HepG2 (cell line): ENCODE measurements at regions not wholly inside any gene's neighbourhood (a gene's known extent, or its start where the extent isn't known, plus 50 kb on each side); places are given as distances from the start of the nearest gene placed in this dataset.

Experiments
- ATAC-seq: fragments of 200-7000 bp; cut with Tn5 transposase; 3 replicates; pipeline ENCODE4 v1.9.1; 2020; ENCODE audit warnings: mild to moderate bottlenecking, moderate library complexity
- BruUV-seq: library from RNA; stranded (reverse); fragments of 400-500 nt; replicated peaks from 2 replicates; lab custom pipeline; 2021; lab: Mats Ljungman, UMichigan
- CTCF ChIA-PET: fragments of 300-600 bp; formaldehyde crosslinking; extraction: SDS; loops from one replicate; lab custom pipeline; 2021; ENCODE audit warnings: low total read pairs, inconsistent platforms, low intra/inter-chr PET ratio; lab: Yijun Ruan, JAX
- POLR2A ChIA-PET: fragments of 350-600 bp; sonication (Branson Sonifier 250); formaldehyde crosslinking; loops from one replicate; lab custom pipeline; 2020; ENCODE audit warnings: antibody characterized with exemption, inconsistent platforms; lab: Yijun Ruan, JAX
- DNase-seq: peaks from one replicate; pipeline ENCODE4 v3.0.0-alpha.2; 2015; ENCODE audit warnings: low spot score
- FAIRE-seq: peaks from 3 replicates; lab custom pipeline; 2011; peaks lifted over from hg19 to GRCh38; lab: Jason Lieb, UNC
- H2AFZ ChIP-seq: one replicate; pipeline ENCODE4 v1.6.1; 2011; ENCODE audit warnings: low read length, inconsistent platforms
- H3K27ac ChIP-seq: fragments of 300-600 bp; 3 replicates; pipeline ENCODE4 v1.8.0; 2011; ENCODE audit warnings: mixed run types, mild to moderate bottlenecking, mixed read lengths, low read length, inconsistent platforms; ENCODE audit not compliant: insufficient read depth; ENCODE audit errors: extremely low read length
- H3K27me3 ChIP-seq, 2 experiments: fragments of 200-600 bp in 1 of 2; 2 replicates in 1 of 2; 3 replicates in 1 of 2; pipeline versions ENCODE4 v1.6.0 to v1.8.0; 2011; ENCODE audit warnings: low read length in 2 of 2, mild to moderate bottlenecking in 2 of 2, moderate library complexity in 2 of 2, inconsistent platforms in 1 of 2; ENCODE audit not compliant: insufficient read depth in 2 of 2, control insufficient read depth in 1 of 2
- H3K36me3 ChIP-seq, 2 experiments: fragments of 200-600 bp in 1 of 2; replicated peaks in 1 of 2; 2 replicates in 1 of 2; 3 replicates in 1 of 2; pipeline versions ENCODE4 v1.5.1 to v1.8.0; 2011; ENCODE audit warnings: low read length in 2 of 2, inconsistent platforms in 1 of 2; ENCODE audit not compliant: insufficient read depth in 2 of 2, control insufficient read depth in 1 of 2
- H3K4me1 ChIP-seq: 2 replicates; pipeline ENCODE4 v1.5.1; 2012; ENCODE audit warnings: low read length, inconsistent platforms; ENCODE audit not compliant: insufficient read depth
- H3K4me2 ChIP-seq: 2 replicates; pipeline ENCODE4 v1.6.0; 2011; ENCODE audit warnings: low read depth, low read length, inconsistent platforms
- H3K4me3 ChIP-seq, 3 experiments: fragments of 200-600 bp in 1 of 3; sonication (generic), shearing (Covaris generic) in 1 of 3; replicated peaks in 1 of 3; 2 replicates each; pipeline ENCODE4 v1.5.1; 2011 to 2016; ENCODE audit warnings: low read length in 3 of 3, inconsistent platforms in 2 of 3, low read depth in 2 of 3, mild to moderate bottlenecking in 2 of 3, control low read depth in 1 of 3, mixed read lengths in 1 of 3; ENCODE audit not compliant: insufficient read depth in 1 of 3
- H3K79me2 ChIP-seq: one replicate; pipeline ENCODE4 v1.6.1; 2011; ENCODE audit warnings: low read length, inconsistent platforms; ENCODE audit not compliant: insufficient read depth
- H3K9ac ChIP-seq: 2 replicates; pipeline ENCODE4 v1.6.0; 2011; ENCODE audit warnings: mild to moderate bottlenecking, low read depth, low read length, inconsistent platforms; ENCODE audit not compliant: insufficient read depth
- H3K9me3 ChIP-seq: 2 replicates; pipeline ENCODE4 v1.5.1; 2012; ENCODE audit warnings: mild to moderate bottlenecking, low read length
- H4K20me1 ChIP-seq: 2 replicates; pipeline ENCODE4 v1.6.0; 2011; ENCODE audit warnings: inconsistent platforms, mild to moderate bottlenecking, low read length, moderate library complexity; ENCODE audit not compliant: insufficient read depth
- CCDC6 ChIP-seq: sonication (generic); formaldehyde crosslinking; IDR thresholded peaks from 2 replicates; pipeline ENCODE4 v1.8.1; 2022; ENCODE audit warnings: mild to moderate bottlenecking, missing genetic modification reagents, moderate library complexity
- DMAP1 ChIP-seq: IDR thresholded peaks from 2 replicates; pipeline ENCODE4 v1.6.1; 2016
- FOXA1 ChIP-seq, 2 experiments: fragments of 450-650 bp in 1 of 2; sonication (generic) in 1 of 2; formaldehyde crosslinking in 1 of 2; IDR thresholded peaks; 2 replicates each; pipeline versions ENCODE4 v1.4.0 to v1.6.1; 2016 to 2020; ENCODE audit warnings: missing genetic modification reagents in 1 of 2
- HOXA5 ChIP-seq: sonication (generic); formaldehyde crosslinking; IDR thresholded peaks from 2 replicates; pipeline ENCODE4 v1.4.0; 2020; ENCODE audit warnings: missing genetic modification reagents
- HOXA7 ChIP-seq: sonication (generic); formaldehyde crosslinking; IDR thresholded peaks from 2 replicates; pipeline ENCODE4 v1.8.1; 2022; ENCODE audit warnings: mild to moderate bottlenecking, missing genetic modification reagents, moderate library complexity
- KDM3A ChIP-seq: IDR thresholded peaks from 2 replicates; pipeline ENCODE4 v1.6.1; 2018; ENCODE audit warnings: low read depth, missing compliant biosample characterization
- NFKB2 ChIP-seq: sonication (generic); formaldehyde crosslinking; IDR thresholded peaks from 2 replicates; pipeline ENCODE4 v1.4.0; 2020; ENCODE audit warnings: missing genetic modification reagents, borderline replicate concordance
- PCBP1 ChIP-seq: fragments of 200-400 bp; formaldehyde crosslinking; IDR thresholded peaks from 2 replicates; pipeline ENCODE4 v1.6.1; 2017; ENCODE audit warnings: mild to moderate bottlenecking, low read depth, low read length, borderline replicate concordance
- RAD51 ChIP-seq: fragments of 450-650 bp; IDR thresholded peaks from 2 replicates; pipeline ENCODE4 v1.6.1; 2016; ENCODE audit warnings: borderline replicate concordance
- SAFB2 ChIP-seq: sonication (generic); formaldehyde crosslinking; IDR thresholded peaks from 2 replicates; pipeline ENCODE4 v1.5.1; 2020; ENCODE audit warnings: missing genetic modification reagents, low read depth, mild to moderate bottlenecking, borderline replicate concordance
- SMAD3 ChIP-seq: sonication (generic); formaldehyde crosslinking; IDR thresholded peaks from 2 replicates; pipeline ENCODE4 v1.4.0; 2020; ENCODE audit warnings: missing genetic modification reagents
- SNAPC2 ChIP-seq: sonication (generic); formaldehyde crosslinking; IDR thresholded peaks from 2 replicates; pipeline ENCODE4 v1.8.1; 2022; ENCODE audit warnings: mild to moderate bottlenecking, missing genetic modification reagents
- TFE3 ChIP-seq: IDR thresholded peaks from 2 replicates; pipeline ENCODE4 v1.6.1; 2016
- XBP1 ChIP-seq: sonication (generic); formaldehyde crosslinking; IDR thresholded peaks from 2 replicates; pipeline ENCODE4 v1.5.0; 2020; ENCODE audit warnings: missing genetic modification reagents
- ZFX ChIP-seq: sonication (generic); formaldehyde crosslinking; IDR thresholded peaks from 2 replicates; pipeline ENCODE4 v1.4.0; 2020; ENCODE audit warnings: mild to moderate bottlenecking, low read depth, missing genetic modification reagents, moderate library complexity
- ZMYM4 ChIP-seq: sonication (generic); formaldehyde crosslinking; IDR thresholded peaks from 2 replicates; pipeline ENCODE4 v1.8.1; 2023; ENCODE audit warnings: mild to moderate bottlenecking, missing genetic modification reagents
- ZNF101 ChIP-seq: sonication (generic); formaldehyde crosslinking; IDR thresholded peaks from 2 replicates; pipeline ENCODE4 v1.4.0; 2020; ENCODE audit warnings: mild to moderate bottlenecking, low read depth, missing genetic modification reagents, borderline replicate concordance
- ZNF234 ChIP-seq: sonication (generic); formaldehyde crosslinking; conservative IDR thresholded peaks from 2 replicates; pipeline ENCODE4 v1.5.1; 2020; ENCODE audit warnings: mild to moderate bottlenecking, missing genetic modification reagents
- ZNF256 ChIP-seq: sonication (generic); formaldehyde crosslinking; conservative IDR thresholded peaks from 2 replicates; pipeline ENCODE4 v1.4.0; 2020; ENCODE audit warnings: missing genetic modification reagents
- ZNF329 ChIP-seq: sonication (generic); formaldehyde crosslinking; IDR thresholded peaks from 2 replicates; pipeline ENCODE4 v1.9.0; 2021; ENCODE audit warnings: low read depth, mild to moderate bottlenecking, missing genetic modification reagents
- WGBS: methylation state at CpG from one replicate; pipeline ENCODE4 v1.1.6; 2017; ENCODE audit warnings: low lambda C conversion rate; 5-methylcytosine and 5-hydroxymethylcytosine counted together
- in situ Hi-C: cut with HindIII; loops from 2 replicates; pipeline ENCODE4 v1.10.0; 2017; ENCODE audit warnings: low pct_unique_long_range_greater_than_20kb; ENCODE audit not compliant: extremely low pct_ligation_motif_present
- intact Hi-C: fragments of 100-400 bp; cut with micrococcal nuclease; formaldehyde crosslinking; loops from one replicate; pipeline ENCODE4 v1.10.0; 2022; ENCODE audit not compliant: unreplicated experiment
- TF ChIP-seq, protein P1 (sequence below): sonication (generic); formaldehyde crosslinking; IDR thresholded peaks from 2 replicates; pipeline ENCODE4 v1.5.1; 2020; ENCODE audit warnings: mild to moderate bottlenecking, missing genetic modification reagents, borderline replicate concordance

- no peaks in the 10 kb centered on the region for H3K36me3 ChIP-seq
- intact Hi-C loops, result no loop called here
Observed at GRCh38 chr5:24735284-24735683, 90.5 kb upstream of the CDH10 start.

DNA sequence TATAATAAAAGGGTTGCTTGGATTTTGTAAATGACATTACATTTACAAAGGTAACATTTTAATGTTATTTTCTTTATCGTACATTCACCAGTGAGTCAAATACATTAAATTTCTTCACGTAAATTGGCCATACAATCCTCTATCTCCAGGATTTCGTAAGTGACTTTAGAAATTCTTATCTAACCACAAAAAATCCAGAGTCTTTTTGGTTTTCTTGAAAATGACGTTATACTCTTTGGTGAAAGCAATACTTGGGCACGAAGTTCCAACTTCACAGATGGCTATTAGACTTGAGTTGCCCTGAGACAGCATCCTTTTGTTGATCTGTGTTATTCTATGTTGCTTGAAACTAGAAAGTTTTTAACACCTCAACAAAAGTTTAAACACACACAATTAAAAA is 87.4 kb upstream of the CDH10 start:
- H4K20me1 ChIP-seq, result no peaks in the 10 kb centered on the region
- H3K27me3 ChIP-seq, result no peaks in the 10 kb centered on the region
- 3% methylated on average over 5 of the region's 5 CpGs for WGBS
- no peak for DNase-seq
- no peak overlapping the region for H3K4me2 ChIP-seq
- ATAC-seq, result no peak
- in situ Hi-C loops, result no loop called here
- POLR2A ChIA-PET, result no interaction called here
- no peaks in the 10 kb centered on the region for H3K36me3 ChIP-seq
- intact Hi-C loops, result no loop called here
- H3K9me3 ChIP-seq, result peaks cover 32% of the 10 kb centered on the region
- no TSS peak for BruUV-seq
- no peak overlapping the region for H2AFZ ChIP-seq
- no peak for FAIRE-seq
- CTCF ChIA-PET, result no interaction called here
- no peak overlapping the region for H3K27ac ChIP-seq
- no peaks in the 10 kb centered on the region for H3K79me2 ChIP-seq
- no peaks in the 10 kb centered on the region for H3K4me1 ChIP-seq
- H3K4me3 ChIP-seq, result no peak overlapping the region
- H3K9ac ChIP-seq, result no peak overlapping the region
- no peak for TF ChIP-seq SNAPC2
- no peak for TF ChIP-seq SAFB2
- no peak for TF ChIP-seq ZMYM4 (CRISPR knock-in tag)
- no peak for TF ChIP-seq HOXA7 (CRISPR knock-in tag)
- no peak for TF ChIP-seq SMAD3 (CRISPR knock-in tag)
- TF ChIP-seq ZFX, result no peak
- TF ChIP-seq PCBP1, result no peak
- TF ChIP-seq NFKB2 (CRISPR knock-in tag), result no peak
- TF ChIP-seq ZNF256 (CRISPR knock-in tag), result no peak
- TF ChIP-seq, protein P1, sequence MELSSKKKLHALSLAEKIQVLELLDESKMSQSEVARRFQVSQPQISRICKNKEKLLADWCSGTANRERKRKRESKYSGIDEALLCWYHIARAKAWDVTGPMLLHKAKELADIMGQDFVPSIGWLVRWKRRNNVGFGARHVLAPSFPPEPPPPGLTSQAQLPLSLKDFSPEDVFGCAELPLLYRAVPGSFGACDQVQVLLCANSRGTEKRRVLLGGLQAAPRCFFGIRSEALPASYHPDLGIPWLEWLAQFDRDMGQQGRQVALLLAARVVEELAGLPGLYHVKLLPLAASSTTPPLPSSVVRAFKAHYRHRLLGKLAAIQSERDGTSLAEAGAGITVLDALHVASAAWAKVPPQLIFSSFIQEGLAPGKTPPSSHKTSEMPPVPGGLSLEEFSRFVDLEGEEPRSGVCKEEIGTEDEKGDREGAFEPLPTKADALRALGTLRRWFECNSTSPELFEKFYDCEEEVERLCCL (CRISPR knock-in tag), result no peak
- no peak for TF ChIP-seq DMAP1
- TF ChIP-seq CCDC6 (CRISPR knock-in tag), result no peak

More at GRCh38 chr5:24735284-24735683, 90.5 kb upstream of the CDH10 start:
- no peaks in the 10 kb centered on the region for H3K4me1 ChIP-seq
- DNase-seq, result no peak
- 22% methylated on average over 6 of the region's 7 CpGs for WGBS
- TF ChIP-seq TFE3, result no peak
- no peak for TF ChIP-seq FOXA1 (IDR thresholded peaks at IDR 0.05)
- TF ChIP-seq FOXA1 (CRISPR knock-in tag; IDR thresholded peaks at IDR 0.05), result no peak
- TF ChIP-seq ZNF101 (CRISPR knock-in tag), result no peak
- TF ChIP-seq ZNF234 (CRISPR knock-in tag), result no peak
- TF ChIP-seq HOXA5, result no peak
- no peak for TF ChIP-seq XBP1 (CRISPR knock-in tag)
- TF ChIP-seq ZNF329 (CRISPR knock-in tag), result no peak
- TF ChIP-seq KDM3A, result no peak
- TF ChIP-seq RAD51, result no peak
- ChIA-PET POLR2A (no interaction called here), CTCF (no interaction called here)
- peaks cover 41% of the 10 kb centered on the region for H3K9me3 ChIP-seq
- no peaks in the 10 kb centered on the region for H3K27me3 ChIP-seq
- no peak overlapping the region for H3K4me3 ChIP-seq
- no peak for ATAC-seq
- no peaks in the 10 kb centered on the region for H4K20me1 ChIP-seq
- in situ Hi-C loops, result no loop called here
- FAIRE-seq, result no peak
- no peak overlapping the region for H3K9ac ChIP-seq
- H3K27ac ChIP-seq, result no peak overlapping the region
- H3K79me2 ChIP-seq, result no peaks in the 10 kb centered on the region
- BruUV-seq, result no TSS peak
- H2AFZ ChIP-seq, result no peak overlapping the region
- no peak overlapping the region for H3K4me2 ChIP-seq
